WTC11 (cell line): ENCODE measurements at regions not wholly inside any gene's neighbourhood (a gene's known extent, or its start where the extent isn't known, plus 50 kb on each side); places are given as distances from the start of the nearest gene placed in this dataset.

Experiments
- ESRRA ChIP-seq: sonication (generic); formaldehyde crosslinking; IDR thresholded peaks from 2 replicates; pipeline ENCODE4 v1.8.1; 2022; ENCODE audit warnings: mild to moderate bottlenecking, missing genetic modification reagents, borderline replicate concordance
- FOXJ3 ChIP-seq: sonication (generic); formaldehyde crosslinking; IDR thresholded peaks from 2 replicates; pipeline ENCODE4 v1.9.0; 2021; ENCODE audit warnings: missing genetic modification reagents, mild to moderate bottlenecking, borderline replicate concordance
- NR3C1 ChIP-seq: sonication (generic); formaldehyde crosslinking; conservative IDR thresholded peaks from 2 replicates; pipeline ENCODE4 v1.8.1; 2023; ENCODE audit warnings: low read depth, mild to moderate bottlenecking, missing genetic modification reagents
- SP1 ChIP-seq: sonication (generic); formaldehyde crosslinking; conservative IDR thresholded peaks from 2 replicates; pipeline ENCODE4 v1.8.1; 2022; ENCODE audit warnings: missing genetic modification reagents
- TCF7 ChIP-seq: sonication (generic); formaldehyde crosslinking; IDR thresholded peaks from 2 replicates; pipeline ENCODE4 v1.8.0; 2022; ENCODE audit warnings: mild to moderate bottlenecking, low read depth, missing genetic modification reagents, moderate library complexity
- TEAD4 ChIP-seq: sonication (generic); formaldehyde crosslinking; IDR thresholded peaks from 2 replicates; pipeline ENCODE4 v1.8.0; 2022; ENCODE audit warnings: mild to moderate bottlenecking, missing genetic modification reagents
- TF ChIP-seq, protein P1 (sequence below): fragments of 200-600 bp; IDR thresholded peaks from 2 replicates; pipeline ENCODE4 v1.8.0; 2022; ENCODE audit warnings: antibody characterized with exemption
- TF ChIP-seq, protein P2 (sequence below): sonication (generic); formaldehyde crosslinking; IDR thresholded peaks from 2 replicates; pipeline ENCODE4 v1.8.0; 2023; ENCODE audit warnings: missing genetic modification reagents
- TF ChIP-seq, protein P3 (sequence below): sonication (generic); formaldehyde crosslinking; IDR thresholded peaks from 2 replicates; pipeline ENCODE4 v1.8.1; 2022; ENCODE audit warnings: missing genetic modification reagents, borderline replicate concordance
- TF ChIP-seq, protein P4 (sequence below): sonication (generic); formaldehyde crosslinking; IDR thresholded peaks from 2 replicates; pipeline ENCODE4 v1.8.1; 2023; ENCODE audit warnings: mild to moderate bottlenecking, missing genetic modification reagents, moderate library complexity

DNA sequence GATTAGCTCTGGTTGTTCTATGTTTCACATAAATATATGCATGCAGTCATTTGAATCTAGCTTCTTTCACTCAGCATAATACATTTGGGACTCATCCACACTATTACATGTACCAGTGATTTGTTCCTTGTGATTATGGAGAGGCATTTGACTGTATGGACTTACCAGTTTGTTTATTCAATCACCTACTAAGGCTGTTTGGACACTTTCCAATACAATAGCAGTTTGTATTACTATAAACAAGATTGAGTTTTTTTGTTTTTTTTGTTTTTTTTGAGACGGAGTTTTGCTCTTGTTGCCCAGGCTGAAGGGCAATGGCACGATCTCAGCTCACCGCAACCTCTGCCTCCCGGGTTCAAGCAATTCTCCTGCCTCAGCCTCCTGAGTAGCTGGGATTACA is 109.8 kb upstream of the DST start:
- TF ChIP-seq, protein P1, sequence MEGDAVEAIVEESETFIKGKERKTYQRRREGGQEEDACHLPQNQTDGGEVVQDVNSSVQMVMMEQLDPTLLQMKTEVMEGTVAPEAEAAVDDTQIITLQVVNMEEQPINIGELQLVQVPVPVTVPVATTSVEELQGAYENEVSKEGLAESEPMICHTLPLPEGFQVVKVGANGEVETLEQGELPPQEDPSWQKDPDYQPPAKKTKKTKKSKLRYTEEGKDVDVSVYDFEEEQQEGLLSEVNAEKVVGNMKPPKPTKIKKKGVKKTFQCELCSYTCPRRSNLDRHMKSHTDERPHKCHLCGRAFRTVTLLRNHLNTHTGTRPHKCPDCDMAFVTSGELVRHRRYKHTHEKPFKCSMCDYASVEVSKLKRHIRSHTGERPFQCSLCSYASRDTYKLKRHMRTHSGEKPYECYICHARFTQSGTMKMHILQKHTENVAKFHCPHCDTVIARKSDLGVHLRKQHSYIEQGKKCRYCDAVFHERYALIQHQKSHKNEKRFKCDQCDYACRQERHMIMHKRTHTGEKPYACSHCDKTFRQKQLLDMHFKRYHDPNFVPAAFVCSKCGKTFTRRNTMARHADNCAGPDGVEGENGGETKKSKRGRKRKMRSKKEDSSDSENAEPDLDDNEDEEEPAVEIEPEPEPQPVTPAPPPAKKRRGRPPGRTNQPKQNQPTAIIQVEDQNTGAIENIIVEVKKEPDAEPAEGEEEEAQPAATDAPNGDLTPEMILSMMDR = no peak
- TF ChIP-seq TEAD4 (CRISPR knock-in tag) (no peak), ESRRA (no peak), SP1 (CRISPR knock-in tag) (no peak), FOXJ3 (CRISPR knock-in tag) (no peak), TCF7 (no peak), NR3C1 (no peak)
- TF ChIP-seq, protein P2, sequence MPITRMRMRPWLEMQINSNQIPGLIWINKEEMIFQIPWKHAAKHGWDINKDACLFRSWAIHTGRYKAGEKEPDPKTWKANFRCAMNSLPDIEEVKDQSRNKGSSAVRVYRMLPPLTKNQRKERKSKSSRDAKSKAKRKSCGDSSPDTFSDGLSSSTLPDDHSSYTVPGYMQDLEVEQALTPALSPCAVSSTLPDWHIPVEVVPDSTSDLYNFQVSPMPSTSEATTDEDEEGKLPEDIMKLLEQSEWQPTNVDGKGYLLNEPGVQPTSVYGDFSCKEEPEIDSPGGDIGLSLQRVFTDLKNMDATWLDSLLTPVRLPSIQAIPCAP = no peak
- TF ChIP-seq, protein P3, sequence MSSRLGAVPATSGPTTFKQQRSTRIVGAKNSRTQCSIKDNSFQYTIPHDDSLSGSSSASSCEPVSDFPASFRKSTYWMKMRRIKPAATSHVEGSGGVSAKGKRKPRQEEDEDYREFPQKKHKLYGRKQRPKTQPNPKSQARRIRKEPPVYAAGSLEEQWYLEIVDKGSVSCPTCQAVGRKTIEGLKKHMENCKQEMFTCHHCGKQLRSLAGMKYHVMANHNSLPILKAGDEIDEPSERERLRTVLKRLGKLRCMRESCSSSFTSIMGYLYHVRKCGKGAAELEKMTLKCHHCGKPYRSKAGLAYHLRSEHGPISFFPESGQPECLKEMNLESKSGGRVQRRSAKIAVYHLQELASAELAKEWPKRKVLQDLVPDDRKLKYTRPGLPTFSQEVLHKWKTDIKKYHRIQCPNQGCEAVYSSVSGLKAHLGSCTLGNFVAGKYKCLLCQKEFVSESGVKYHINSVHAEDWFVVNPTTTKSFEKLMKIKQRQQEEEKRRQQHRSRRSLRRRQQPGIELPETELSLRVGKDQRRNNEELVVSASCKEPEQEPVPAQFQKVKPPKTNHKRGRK (CRISPR knock-in tag) = no peak
- TF ChIP-seq, protein P4, sequence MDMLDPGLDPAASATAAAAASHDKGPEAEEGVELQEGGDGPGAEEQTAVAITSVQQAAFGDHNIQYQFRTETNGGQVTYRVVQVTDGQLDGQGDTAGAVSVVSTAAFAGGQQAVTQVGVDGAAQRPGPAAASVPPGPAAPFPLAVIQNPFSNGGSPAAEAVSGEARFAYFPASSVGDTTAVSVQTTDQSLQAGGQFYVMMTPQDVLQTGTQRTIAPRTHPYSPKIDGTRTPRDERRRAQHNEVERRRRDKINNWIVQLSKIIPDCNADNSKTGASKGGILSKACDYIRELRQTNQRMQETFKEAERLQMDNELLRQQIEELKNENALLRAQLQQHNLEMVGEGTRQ (CRISPR knock-in tag) = no peak
